ENCODE measurements at regions not wholly inside any gene's neighbourhood (a gene's known extent, or its start where the extent isn't known, plus 50 kb on each side); places are given as distances from the start of the nearest gene placed in this dataset.
"Not testable (repeated sequence)": the region's sequence is repeated elsewhere in the genome, so short reads cannot be mapped to it uniquely, and the experiment has no call there.

DNA sequence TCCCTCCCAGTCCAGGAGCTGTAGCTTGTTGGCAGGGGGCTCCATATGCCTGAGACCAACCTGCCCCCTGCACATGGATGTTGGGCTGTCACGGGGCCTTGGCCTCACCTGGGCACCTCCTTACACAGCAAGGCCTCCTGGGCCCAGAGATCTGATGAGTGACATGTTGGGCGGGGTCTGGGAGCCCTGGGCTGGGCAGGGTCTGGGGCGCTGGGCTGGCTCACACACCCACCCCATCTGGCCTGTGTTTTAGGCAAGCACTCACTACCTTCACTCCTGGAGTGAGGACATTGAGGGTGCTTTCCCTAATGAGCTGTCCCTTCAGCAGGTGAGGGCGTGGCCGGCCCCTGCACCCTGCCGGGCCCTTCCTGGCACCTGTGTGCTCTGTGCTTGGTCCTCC lies 200.8 kb downstream of the LIPI start:
- not testable (repeated sequence) for DNase-seq (ENCODE audit: low read depth); H3K4me3 ChIP-seq (ENCODE audit: low read depth, low read length)

DNA sequence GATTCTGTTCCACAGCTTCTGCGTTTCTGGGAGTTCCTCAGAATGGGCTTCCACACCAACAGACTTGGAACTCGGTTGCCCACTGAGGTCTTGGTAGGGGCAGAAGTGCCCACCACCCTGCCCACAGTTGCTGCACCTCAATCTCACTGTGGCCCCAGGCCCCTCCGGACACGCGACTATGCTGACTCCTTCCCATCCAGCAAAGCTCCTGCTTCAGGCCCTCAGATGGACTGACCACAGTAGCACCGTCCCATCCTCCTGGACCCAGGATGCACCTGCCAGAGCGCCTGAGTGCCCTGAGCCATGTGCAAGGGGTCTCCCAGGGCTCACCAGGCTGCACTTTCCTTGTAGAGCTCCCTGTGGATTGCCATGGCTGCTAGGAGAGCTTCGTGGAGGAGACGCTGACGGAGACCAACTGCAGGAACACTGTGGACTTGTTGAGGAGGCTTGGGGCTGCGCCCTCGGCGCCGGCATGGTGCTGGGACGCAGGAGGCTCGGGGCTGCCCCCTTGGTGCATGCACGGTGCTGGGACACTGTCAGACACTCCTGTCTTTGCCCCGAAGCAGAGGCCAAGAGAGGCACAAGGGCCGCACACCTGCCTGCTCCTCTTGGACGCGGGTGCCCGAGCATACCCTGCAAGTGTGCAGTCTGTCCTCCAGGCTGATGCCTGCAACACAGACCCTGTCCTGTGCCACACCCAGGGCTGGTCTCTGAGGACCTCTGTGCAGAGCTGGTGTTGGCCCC lies 201.3 kb downstream of the LIPI start:
- not testable (repeated sequence) for DNase-seq (ENCODE audit: low read depth); H3K4me3 ChIP-seq (ENCODE audit: low read depth, low read length)

- not testable (repeated sequence) for DNase-seq (ENCODE audit: low read depth)
These were observed 202.3 kb downstream of the LIPI start for GRCh38 chr21:14008436-14008835.

DNA sequence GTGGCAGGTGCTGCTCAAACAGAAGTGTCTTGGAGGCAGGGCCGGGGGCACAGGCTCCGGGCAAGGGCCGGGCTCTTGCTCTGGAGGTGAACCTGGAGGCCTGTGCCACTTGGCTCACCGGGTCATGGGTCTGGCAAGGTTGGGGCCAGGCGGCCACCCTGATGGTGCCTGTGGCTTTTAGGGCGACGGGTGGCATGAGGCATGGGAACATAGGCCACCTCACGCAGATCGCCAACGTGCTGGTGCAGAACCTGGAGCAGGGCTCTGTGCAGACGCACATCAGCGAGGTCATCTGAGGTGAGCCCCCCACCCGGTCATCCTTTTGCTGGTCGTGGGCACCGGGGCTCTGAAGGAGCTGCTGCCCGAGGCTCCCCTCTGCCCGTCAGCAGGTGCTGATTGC lies 202.7 kb downstream of the LIPI start:
- not testable (repeated sequence) for H3K4me3 ChIP-seq (ENCODE audit: low read depth, low read length); DNase-seq (ENCODE audit: low read depth)

More at GRCh38 chr21:14008436-14008835, 202.3 kb downstream of the LIPI start:
- not testable (repeated sequence) for H3K4me3 ChIP-seq (ENCODE audit: low read depth, low read length)

DNA sequence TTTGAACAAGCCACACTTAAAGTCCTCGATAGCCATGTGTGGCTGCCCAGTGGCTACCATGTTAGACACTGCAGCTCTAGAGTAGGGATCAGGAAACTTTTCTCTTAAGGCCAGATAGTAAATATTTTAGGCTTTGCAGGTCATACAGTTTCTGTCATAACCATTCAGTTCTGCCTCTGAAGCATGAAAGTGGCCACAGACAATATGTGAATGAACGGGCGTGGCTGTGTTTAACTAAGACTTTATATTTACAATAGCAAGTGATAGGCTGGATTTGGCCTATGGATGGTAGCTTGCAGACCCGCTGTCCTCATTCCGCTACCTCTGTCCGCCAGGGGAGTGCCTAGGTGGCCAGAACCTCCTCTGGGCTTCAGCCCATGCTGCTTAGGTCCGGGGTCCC lies 204.6 kb downstream of the LIPI start:
- not testable (repeated sequence) for DNase-seq (ENCODE audit: low read depth); H3K4me3 ChIP-seq (ENCODE audit: low read depth, low read length)

- not testable (repeated sequence) for DNase-seq (ENCODE audit: low read depth); H3K4me3 ChIP-seq (ENCODE audit: low read depth, low read length)
These were observed 223.5 kb downstream of the LIPI start for GRCh38 chr21:13986996-13987958.

- not testable (repeated sequence) for H3K4me3 ChIP-seq (ENCODE audit: low read depth, low read length); DNase-seq (ENCODE audit: low read depth)
These were observed 224.6 kb downstream of the LIPI start for GRCh38 chr21:13985865-13986863.

GRCh38 chr21:13985137-13985864 lies 225.5 kb downstream of the LIPI start:
- DNase-seq (ENCODE audit: low read depth) = not testable (repeated sequence)

DNA sequence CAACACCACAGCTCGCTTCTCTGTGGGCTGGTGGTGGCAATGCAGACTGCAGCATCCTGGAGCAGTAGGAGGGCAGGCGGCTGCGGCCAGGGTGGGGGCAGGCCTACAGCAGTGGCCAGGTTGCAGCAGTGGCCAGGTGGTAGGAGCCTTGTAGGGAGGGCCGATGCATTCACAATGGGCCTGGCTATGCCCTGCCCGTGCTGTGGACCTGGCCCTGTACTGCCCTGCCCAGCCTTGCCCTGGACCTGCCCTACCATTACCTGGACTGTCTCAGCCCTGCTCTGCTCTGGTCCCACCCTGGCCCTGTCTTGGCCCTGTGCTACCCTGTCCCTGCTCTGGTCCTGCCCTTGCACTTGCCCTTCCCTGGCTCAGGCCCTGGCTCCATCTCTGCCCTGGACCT lies 226.0 kb downstream of the LIPI start:
- not testable (repeated sequence) for DNase-seq (ENCODE audit: low read depth); H3K4me3 ChIP-seq (ENCODE audit: low read depth, low read length)

More at GRCh38 chr21:13985137-13985864, 225.5 kb downstream of the LIPI start:
- H3K4me3 ChIP-seq (ENCODE audit: low read depth, low read length) = not testable (repeated sequence)

DNA sequence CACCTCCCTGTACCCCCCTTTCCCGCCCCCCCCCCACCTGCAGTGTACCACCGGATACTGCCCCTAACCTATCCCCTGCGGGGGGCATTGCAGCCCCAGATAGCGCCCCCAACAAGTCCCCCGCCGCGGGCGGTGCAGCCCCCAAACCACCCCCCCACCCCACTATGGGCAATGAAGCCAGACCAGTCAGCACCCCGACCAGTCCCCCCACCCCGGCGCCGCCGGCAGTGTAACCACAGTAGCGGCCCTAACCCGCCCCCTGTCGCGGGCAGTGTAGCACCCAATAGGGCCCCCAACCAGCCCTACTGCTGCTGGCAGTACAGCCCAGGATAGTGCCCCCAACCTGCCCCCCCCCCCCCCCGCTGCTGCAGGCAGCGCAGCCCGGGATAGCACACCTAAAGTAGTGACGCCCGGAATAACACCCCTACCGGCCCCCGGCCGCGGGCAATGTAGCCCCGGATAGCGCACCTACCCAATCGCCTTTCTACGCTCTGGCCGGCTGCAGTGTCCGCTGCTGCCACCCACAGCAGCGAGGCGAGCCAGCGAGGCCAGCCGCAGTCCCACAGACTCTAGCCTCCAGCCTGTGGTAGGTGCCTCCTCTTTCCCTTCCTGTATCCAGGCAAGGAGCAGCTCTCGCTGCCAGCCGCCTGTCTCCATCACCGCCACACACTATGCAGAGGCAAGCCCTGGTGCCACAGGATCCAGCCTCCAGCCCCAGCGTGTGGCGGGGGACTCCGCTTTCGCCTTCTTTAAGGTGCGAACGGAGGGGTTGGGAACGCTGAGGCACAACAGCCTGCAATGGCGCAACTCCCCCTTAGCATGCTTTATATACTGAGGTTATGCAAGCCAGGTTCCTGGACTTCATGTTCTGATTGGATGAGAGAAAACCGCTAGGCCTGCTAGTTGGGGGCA lies 229.3 kb downstream of the LIPI start:
- H3K4me3 ChIP-seq (ENCODE audit: low read depth, low read length); DNase-seq (ENCODE audit: low read depth): not testable (repeated sequence)

DNA sequence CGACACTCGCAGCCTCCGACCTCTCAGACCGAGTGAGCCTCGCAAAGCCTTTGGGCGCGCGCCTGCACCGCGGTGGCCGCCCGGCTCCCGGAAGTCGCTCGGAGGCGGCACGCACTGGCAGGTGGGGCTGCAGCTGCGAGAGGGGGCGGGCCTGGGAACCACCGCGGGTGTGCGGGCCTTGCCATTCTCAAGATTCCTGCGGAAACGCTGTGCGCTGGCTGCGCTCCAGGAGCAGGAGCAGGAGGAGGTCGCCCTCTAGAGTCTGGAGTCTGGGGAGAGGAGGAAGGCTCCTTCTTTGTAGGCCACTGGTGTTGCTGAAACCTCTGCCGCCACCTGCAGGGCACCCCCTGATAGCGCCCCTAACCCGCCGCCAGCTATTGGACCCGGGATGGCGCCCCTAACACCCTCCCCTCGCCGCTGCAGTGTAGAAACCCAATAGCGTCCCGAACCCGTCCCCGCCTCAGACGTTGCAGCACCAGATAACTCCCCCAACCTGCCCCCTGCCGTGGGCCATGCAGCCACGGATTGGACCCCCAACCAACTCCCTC lies 230.6 kb downstream of the LIPI start:
- DNase-seq (ENCODE audit: low read depth) = not testable (repeated sequence)
- H3K4me3 ChIP-seq (ENCODE audit: low read depth, low read length) = peak overlapping the region; percentile 24

DNA sequence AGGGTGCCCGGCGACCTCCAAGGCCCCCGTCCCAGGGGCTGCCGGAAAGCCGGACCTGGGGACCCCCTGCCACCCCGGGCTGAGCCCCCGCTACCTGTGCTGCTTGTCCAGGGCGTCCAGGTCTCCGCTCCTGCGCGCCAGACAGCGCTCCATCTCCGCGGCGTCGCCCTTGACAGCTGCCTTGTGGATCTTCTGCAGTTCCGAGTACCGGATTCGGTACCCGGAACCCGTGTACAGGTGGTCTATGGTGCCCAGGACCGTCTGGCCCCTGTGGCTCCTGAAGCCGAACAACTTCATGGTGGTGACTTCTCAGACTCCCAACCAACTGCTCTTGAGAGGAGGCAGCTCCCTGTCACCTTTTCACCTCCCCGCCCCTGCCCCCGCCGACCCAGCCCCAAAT lies 231.1 kb downstream of the LIPI start:
- H3K4me3 ChIP-seq (ENCODE audit: low read depth, low read length); DNase-seq (ENCODE audit: low read depth): not testable (repeated sequence)

GRCh38 chr21:13974582-13974981 lies 236.2 kb downstream of the LIPI start:
- DNase-seq (ENCODE audit: low read depth); H3K4me3 ChIP-seq (ENCODE audit: low read depth, low read length): not testable (repeated sequence)

DNA sequence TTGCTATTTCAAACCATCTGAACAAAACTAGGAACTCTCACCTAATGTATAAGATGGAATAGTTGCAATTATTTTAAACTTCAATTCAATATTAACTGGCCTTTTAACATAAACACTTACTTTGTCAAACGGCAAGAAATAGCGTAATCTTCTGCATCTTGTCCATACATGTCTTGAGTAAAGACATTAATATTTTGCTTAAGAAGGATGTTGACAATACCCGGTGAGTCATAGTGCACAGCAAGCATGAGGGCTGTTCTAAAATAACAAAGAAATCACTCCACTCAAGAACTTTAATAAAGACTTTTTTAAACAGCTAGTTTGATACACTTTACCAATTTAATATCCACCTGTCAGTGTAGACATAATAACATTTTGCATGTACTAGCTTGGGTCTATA lies 240.9 kb downstream of the LIPI start:
- H3K4me3 ChIP-seq (ENCODE audit: low read depth, low read length); DNase-seq (ENCODE audit: low read depth): not testable (repeated sequence)

DNA sequence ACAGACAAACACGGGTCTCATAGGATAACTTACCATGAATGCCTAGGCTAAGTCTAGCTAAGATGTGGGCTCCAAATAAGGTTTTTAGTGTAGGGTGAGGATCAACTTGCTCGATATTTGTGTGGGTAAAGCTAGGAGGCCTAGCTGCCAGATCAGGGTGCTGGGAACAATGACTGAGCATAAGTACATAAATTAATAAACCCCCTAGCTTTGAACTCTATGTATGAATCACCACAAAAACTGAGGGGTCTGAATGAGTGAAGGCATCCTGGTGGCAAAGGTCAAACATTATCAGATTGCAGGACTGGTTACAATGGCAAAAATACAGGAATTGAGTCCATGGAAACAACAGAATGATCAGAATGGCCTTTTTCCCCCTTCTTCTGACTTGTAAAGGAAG lies 241.8 kb downstream of the LIPI start:
- DNase-seq (ENCODE audit: low read depth); H3K4me3 ChIP-seq (ENCODE audit: low read depth, low read length): not testable (repeated sequence)

GRCh38 chr21:13963259-13963658 lies 247.5 kb downstream of the LIPI start:
- not testable (repeated sequence) for H3K4me3 ChIP-seq (ENCODE audit: low read depth, low read length); DNase-seq (ENCODE audit: low read depth)

DNA sequence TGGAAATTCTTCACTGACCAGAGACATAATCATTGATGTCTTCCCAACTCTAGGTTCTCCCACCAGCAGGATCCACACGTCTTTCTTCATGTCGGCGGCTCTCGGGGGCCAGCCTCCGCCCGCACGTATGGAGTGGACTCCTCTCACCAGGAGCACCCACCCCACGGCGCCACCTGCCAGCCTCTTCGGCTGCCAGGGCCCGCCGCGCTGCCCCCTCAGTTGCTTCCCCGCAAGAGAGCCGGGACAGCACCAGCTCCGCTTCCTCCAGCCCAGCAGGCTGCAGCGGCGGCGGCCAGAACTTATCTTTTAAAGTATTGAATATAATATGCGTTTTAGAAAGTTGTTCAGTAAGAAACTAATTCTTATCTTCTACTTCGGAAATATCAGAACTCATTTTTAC lies 273.5 kb downstream of the LIPI start:
- no peak overlapping the region for H3K4me3 ChIP-seq (ENCODE audit: low read depth, low read length)
- DNase-seq (ENCODE audit: low read depth) = no peak
